ENCODE measurements at regions not wholly inside any gene's neighbourhood (a gene's known extent, or its start where the extent isn't known, plus 50 kb on each side); places are given as distances from the start of the nearest gene placed in this dataset.

DNA sequence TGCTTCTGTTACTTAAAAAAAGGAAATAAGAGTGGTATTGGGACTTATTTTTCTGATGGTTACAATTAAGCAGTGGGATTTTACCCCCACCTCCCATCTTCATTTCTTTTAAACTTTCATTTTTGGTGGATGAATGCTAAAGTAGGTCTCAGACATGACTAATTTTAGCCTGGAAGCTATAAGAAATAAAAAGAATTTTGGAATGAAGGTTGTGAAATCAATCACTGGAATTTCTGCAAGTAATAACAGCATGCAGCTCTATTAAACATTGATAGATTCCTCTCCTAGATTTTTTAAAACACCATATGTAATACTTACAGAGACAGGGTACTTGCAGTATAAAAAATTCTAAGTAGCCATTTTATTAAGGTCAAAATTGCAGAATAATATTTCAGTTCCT, 164.2 kb upstream of the CLEC14A start:
- TF ChIP-seq CTCF (IDR thresholded peaks at IDR 0.05) (no peak), POLR2A (IDR thresholded peaks at IDR 0.05) (no peak)

Data from body of pancreas (tissue), 4 donors.